Stomach (tissue), 8 donors: ENCODE measurements at regions not wholly inside any gene's neighbourhood (a gene's known extent, or its start where the extent isn't known, plus 50 kb on each side); places are given as distances from the start of the nearest gene placed in this dataset.

Experiments
- DNase-seq, 2 donors: peaks; one replicate each; pipeline versions ENCODE4 v3.0.0 to v3.0.0-alpha.2; 2013 to 2019
- H3K27ac ChIP-seq, 5 donors: fragments of 200-600 bp in 4 of 5; sonication (generic) in 4 of 5; one replicate each; pipeline ENCODE4 v1.5.1; 2013 to 2019; ENCODE audit warnings: mild to moderate bottlenecking in 1 of 5, moderate library complexity in 1 of 5
- H3K27me3 ChIP-seq, 3 donors: fragments of 200-600 bp; sonication (generic); one replicate each; pipeline ENCODE4 v1.5.1; 2017 to 2019; ENCODE audit warnings: mixed run types in 1 of 3
- H3K36me3 ChIP-seq, 4 donors: fragments of 200-600 bp; sonication (generic); 1 replicate in 3 of 4; 2 replicates in 1 of 4; pipeline ENCODE4 v1.5.1; 2016 to 2019
- H3K4me1 ChIP-seq, 4 donors: fragments of 200-600 bp; sonication (generic); one replicate each; pipeline ENCODE4 v1.5.1; 2016 to 2019
- H3K4me3 ChIP-seq, 4 donors: fragments of 200-600 bp; sonication (generic) in 3 of 4; one replicate each; pipeline ENCODE4 v1.5.1; 2016 to 2019; ENCODE audit warnings: mild to moderate bottlenecking in 1 of 4
- H3K9me3 ChIP-seq, 4 donors: fragments of 200-600 bp; sonication (generic); one replicate each; pipeline ENCODE4 v1.5.1; 2016 to 2019
- EP300 ChIP-seq: sonication (generic); formaldehyde crosslinking; IDR thresholded peaks from one replicate; pipeline ENCODE4 v1.6.1; 2017; ENCODE audit warnings: antibody characterized with exemption
- POLR2A ChIP-seq, 4 donors: fragments of 450-650 bp; IDR thresholded peaks; one replicate each; pipeline ENCODE4 v1.6.1; 2016; ENCODE audit warnings: antibody characterized with exemption in 4 of 4, control low read depth in 2 of 4, mild to moderate bottlenecking in 1 of 4, moderate library complexity in 1 of 4
- POLR2AphosphoS5 ChIP-seq, 3 donors: sonication (generic); formaldehyde crosslinking; IDR thresholded peaks; one replicate each; pipeline ENCODE4 v1.6.1; 2016; ENCODE audit warnings: antibody characterized with exemption in 3 of 3
- WGBS, 5 donors: extraction: QIAGEN DNeasy Blood & Tissue Kit in 3 of 5; methylation state at CpG; one replicate each; pipeline versions ENCODE4 v1.1.5 to v1.1.7; 2013 to 2018; 5-methylcytosine and 5-hydroxymethylcytosine counted together
- intact Hi-C: fragments of 100-400 bp; cut with DNase I; formaldehyde crosslinking; loops from one replicate; pipeline ENCODE4 v1.15.1; 2023; ENCODE audit warnings: low total_unique reads
- TF ChIP-seq, protein P1 (sequence below), 7 experiments: fragments of 450-650 bp in 4 of 7; fragments of 200-600 bp in 3 of 7; sonication (generic) in 3 of 7; IDR thresholded peaks; one replicate each; pipeline ENCODE4 v1.5.1; 2016 to 2019; ENCODE audit warnings: antibody characterized with exemption in 7 of 7, control low read depth in 2 of 7, mild to moderate bottlenecking in 1 of 7
- donor health status: healthy with polysubstance abuse.
- donor health status: Bipolar disorder and iron deficiency.
- donor health status: healthy.

DNA sequence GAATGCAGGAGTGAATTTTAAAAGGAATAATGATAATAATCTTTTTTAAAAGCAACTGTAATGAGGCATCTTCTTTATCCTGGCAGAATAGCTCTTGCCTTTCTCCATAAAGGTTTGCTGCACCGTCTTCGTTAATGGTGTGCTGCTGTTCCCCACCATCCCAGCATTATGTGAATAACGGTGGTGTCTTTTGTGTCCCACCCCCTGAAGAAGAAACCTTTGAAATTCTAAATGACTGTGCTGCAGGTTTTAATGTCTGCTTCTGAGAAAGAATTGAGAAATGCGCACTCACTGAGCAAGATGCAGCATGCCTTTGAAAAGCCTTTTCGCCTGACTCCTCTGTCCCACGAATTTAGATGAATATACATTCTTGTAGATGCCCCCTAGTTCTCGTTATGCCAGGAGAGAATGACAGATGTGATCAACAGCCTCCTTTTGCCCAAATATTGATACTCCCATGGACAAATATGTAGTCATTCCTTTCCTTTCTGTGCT, 246.1 kb upstream of the ZNF462 start:
- H3K36me3 ChIP-seq, result no peaks in the 10 kb centered on the region
- no peak overlapping the region for H3K4me3 ChIP-seq
- DNase-seq, result no peak
- 81 to 88% (median 86%) methylated on average over 7 of the region's 7 CpGs for WGBS, 5 donors
- no peak overlapping the region for H3K27ac ChIP-seq
- no peaks in the 10 kb centered on the region for H3K9me3 ChIP-seq
- no peaks in the 10 kb centered on the region for H3K27me3 ChIP-seq
- peaks cover 0 to 20% (median 5%) of the 10 kb centered on the region in 4 donors for H3K4me1 ChIP-seq
- intact Hi-C loops, result no loop called here
- TF ChIP-seq, protein P1, sequence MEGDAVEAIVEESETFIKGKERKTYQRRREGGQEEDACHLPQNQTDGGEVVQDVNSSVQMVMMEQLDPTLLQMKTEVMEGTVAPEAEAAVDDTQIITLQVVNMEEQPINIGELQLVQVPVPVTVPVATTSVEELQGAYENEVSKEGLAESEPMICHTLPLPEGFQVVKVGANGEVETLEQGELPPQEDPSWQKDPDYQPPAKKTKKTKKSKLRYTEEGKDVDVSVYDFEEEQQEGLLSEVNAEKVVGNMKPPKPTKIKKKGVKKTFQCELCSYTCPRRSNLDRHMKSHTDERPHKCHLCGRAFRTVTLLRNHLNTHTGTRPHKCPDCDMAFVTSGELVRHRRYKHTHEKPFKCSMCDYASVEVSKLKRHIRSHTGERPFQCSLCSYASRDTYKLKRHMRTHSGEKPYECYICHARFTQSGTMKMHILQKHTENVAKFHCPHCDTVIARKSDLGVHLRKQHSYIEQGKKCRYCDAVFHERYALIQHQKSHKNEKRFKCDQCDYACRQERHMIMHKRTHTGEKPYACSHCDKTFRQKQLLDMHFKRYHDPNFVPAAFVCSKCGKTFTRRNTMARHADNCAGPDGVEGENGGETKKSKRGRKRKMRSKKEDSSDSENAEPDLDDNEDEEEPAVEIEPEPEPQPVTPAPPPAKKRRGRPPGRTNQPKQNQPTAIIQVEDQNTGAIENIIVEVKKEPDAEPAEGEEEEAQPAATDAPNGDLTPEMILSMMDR (IDR thresholded peaks at IDR 0.05), result no peak
- TF ChIP-seq POLR2AphosphoS5 (IDR thresholded peaks at IDR 0.05) (no peak), EP300 (no peak), POLR2A (IDR thresholded peaks at IDR 0.05) (no peak)

DNA sequence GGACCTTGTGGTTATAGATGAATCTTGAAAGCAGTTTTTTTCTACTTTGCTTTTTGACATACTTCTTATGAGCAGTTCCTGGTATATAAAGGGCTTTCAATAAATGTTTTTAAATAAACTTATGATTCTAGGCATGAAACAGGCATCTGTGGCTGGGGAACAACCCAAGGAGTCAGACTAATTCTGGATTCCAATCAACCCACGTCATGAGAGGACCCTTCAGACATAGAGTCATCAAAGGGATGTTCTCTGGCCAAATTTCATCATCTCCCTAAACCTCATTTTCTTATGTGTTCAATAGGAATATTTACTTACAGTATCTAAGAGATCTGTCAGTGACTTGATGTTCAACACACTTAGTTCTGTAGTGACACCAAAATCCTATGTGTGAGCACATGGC, 243.8 kb upstream of the ZNF462 start:
- intact Hi-C loops, result no loop called here
- no peaks in the 10 kb centered on the region for H3K36me3 ChIP-seq
- TF ChIP-seq EP300 (no peak), POLR2AphosphoS5 (IDR thresholded peaks at IDR 0.05) (no peak), POLR2A (IDR thresholded peaks at IDR 0.05) (no peak)
- TF ChIP-seq, protein P1 (IDR thresholded peaks at IDR 0.05), result no peak
- DNase-seq, result no peak
- no peak overlapping the region for H3K4me3 ChIP-seq
- 73 to 90% (median 81%) methylated on average over 1 of the region's 1 CpG for WGBS, 5 donors
- no peaks in the 10 kb centered on the region for H3K9me3 ChIP-seq
- no peaks in the 10 kb centered on the region for H3K27me3 ChIP-seq
- no peaks in the 10 kb centered on the region for H3K4me1 ChIP-seq
- H3K27ac ChIP-seq, result no peak overlapping the region

DNA sequence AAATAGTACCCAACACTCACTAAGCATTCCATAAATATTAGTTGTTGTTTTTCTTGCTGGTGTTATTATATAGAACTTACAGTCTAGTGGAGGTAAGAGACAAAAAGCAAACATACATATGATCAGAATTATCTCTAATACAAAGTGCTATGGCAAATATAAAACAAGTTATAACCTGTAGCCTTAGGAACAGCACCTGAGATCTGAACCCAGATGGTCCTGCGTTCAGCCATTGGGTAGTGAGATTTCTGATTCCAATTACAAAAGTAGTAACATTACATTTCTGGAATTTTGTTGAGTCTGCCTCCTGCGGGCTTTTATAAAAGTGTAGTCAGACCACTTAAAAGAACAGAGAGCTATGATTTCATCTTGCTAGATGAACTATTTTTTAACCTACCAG, 242.9 kb upstream of the ZNF462 start:
- Histone ChIP-seq H3K36me3 (no peaks in the 10 kb centered on the region), H3K27me3 (no peaks in the 10 kb centered on the region), H3K4me3 (no peak overlapping the region), H3K27ac (no peak overlapping the region), H3K9me3 (no peaks in the 10 kb centered on the region), H3K4me1 (no peaks in the 10 kb centered on the region)
- 87 to 92% (median 91%) methylated on average over 2 of the region's 2 CpGs for WGBS, 5 donors
- TF ChIP-seq, protein P1 (IDR thresholded peaks at IDR 0.05), result no peak
- TF ChIP-seq EP300, result no peak
- no peak for DNase-seq
- intact Hi-C loops, result no loop called here

DNA sequence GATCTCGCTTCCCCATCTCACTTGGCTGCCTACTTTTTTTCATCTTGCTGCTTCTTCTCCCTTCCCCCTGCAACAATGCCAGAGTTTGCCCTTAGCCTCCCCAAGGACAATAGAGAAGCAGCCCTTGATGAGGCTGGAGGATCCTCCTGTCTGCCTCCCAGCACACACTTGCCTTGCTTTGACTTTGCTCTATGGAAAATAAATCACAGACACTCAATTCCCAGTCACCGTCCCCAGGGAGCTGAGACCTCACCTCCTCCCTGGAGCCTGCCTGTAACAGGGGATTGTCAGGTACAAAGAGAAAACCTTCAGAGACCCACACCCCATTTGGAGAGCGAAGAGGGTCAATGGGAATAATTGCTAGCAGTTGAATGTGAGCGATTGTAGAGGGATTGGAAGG, 242.1 kb upstream of the ZNF462 start:
- H3K4me3 ChIP-seq, result no peak overlapping the region
- no peaks in the 10 kb centered on the region for H3K27me3 ChIP-seq
- no peak overlapping the region for H3K27ac ChIP-seq
- TF ChIP-seq POLR2A (IDR thresholded peaks at IDR 0.05) (no peak), EP300 (no peak), POLR2AphosphoS5 (IDR thresholded peaks at IDR 0.05) (no peak)
- TF ChIP-seq, protein P1 (IDR thresholded peaks at IDR 0.05), result no peak
- no peaks in the 10 kb centered on the region for H3K9me3 ChIP-seq
- 79 to 90% (median 87%) methylated on average over 4 of the region's 4 CpGs for WGBS, 5 donors
- H3K4me1 ChIP-seq, result no peaks in the 10 kb centered on the region
- no peaks in the 10 kb centered on the region for H3K36me3 ChIP-seq
- intact Hi-C loops, result no loop called here
- DNase-seq, result no peak
